ENCODE measurements at regions not wholly inside any gene's neighbourhood (a gene's known extent, or its start where the extent isn't known, plus 50 kb on each side); places are given as distances from the start of the nearest gene placed in this dataset.
"Not testable (repeated sequence)": the region's sequence is repeated elsewhere in the genome, so short reads cannot be mapped to it uniquely, and the experiment has no call there.

DNA sequence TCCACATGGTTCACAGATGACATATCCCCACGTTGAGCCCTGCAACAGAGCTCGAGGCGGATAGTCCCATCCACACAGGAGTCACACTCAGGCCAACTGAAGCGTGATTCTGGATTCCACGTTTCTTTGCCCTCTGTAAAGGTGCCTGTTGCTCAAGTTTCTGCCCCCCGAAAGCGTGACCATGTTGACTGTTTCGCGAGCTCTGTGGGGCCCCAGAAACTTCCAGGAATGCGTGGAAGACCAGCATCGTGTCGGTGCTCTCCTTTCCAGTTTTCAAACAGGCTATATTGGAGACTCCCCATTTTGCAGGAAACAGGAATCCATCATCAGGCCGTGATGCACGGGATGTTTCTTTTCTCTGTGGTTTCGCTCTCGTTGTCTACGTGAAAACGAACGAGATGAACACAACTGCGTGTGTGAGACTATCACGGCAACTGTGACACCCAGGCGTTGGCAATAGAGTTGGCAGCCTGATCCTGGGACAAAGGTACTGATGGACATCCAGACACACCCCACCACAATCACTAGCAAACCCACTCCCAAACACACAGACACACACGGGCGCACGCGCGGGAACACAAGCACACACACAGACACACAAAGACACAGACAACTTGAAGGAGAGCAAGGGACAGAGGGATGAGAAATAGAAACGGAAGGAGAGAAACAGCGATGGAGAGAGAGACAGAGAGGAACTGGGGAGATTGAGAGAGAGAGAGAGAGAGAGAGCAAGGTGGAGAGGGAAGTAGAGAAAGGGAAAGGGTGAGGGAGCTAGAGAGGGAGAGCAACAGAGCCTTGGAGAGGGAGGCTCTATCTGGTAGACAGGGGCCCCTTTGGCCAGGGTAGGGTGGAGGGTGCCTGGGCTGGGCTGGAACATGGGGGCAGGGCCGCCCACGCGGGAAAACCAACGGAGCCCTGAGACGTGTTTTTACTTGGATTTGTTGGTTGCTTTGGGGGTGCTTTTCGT is 1609.3 kb downstream of the SPATA31A7 start:
- H3K4me1 ChIP-seq, H3K27ac ChIP-seq, DNase-seq, H3K36me3 ChIP-seq, H3K27me3 ChIP-seq, H3K4me3 ChIP-seq: not testable (repeated sequence)
- H3K9me3 ChIP-seq (replicated peaks): peaks cover 11% of the 10 kb centered on the region

- not testable (repeated sequence) for H3K36me3 ChIP-seq, H3K27ac ChIP-seq, H3K4me1 ChIP-seq, H3K27me3 ChIP-seq, DNase-seq, H3K4me3 ChIP-seq
- H3K9me3 ChIP-seq (replicated peaks): peaks cover 11% of the 10 kb centered on the region
Observed at GRCh38 chr9:62799851-62800371, 1610.1 kb downstream of the SPATA31A7 start.

GRCh38 chr9:62800451-62801371 is 1610.9 kb downstream of the SPATA31A7 start:
- not testable (repeated sequence) for H3K4me1 ChIP-seq, H3K27ac ChIP-seq, H3K36me3 ChIP-seq, H3K27me3 ChIP-seq, H3K4me3 ChIP-seq, DNase-seq
- H3K9me3 ChIP-seq (replicated peaks): peaks cover 11% of the 10 kb centered on the region

GRCh38 chr9:62801372-62801811 is 1611.6 kb downstream of the SPATA31A7 start:
- not testable (repeated sequence) for DNase-seq, H3K4me3 ChIP-seq, H3K36me3 ChIP-seq, H3K27me3 ChIP-seq, H3K27ac ChIP-seq, H3K4me1 ChIP-seq
- peaks cover 11% of the 10 kb centered on the region for H3K9me3 ChIP-seq (replicated peaks)

GRCh38 chr9:62801961-62802718 is 1612.3 kb downstream of the SPATA31A7 start:
- H3K27me3 ChIP-seq, H3K4me1 ChIP-seq, H3K36me3 ChIP-seq, H3K27ac ChIP-seq: not testable (repeated sequence)
- peak; percentile 68 to 70 for DNase-seq
- Histone ChIP-seq H3K4me3 (0 out of 2 replicates have a peak overlapping the region, but pooled peaks have one; percentile 26), H3K9me3 (replicated peaks) (peaks cover 11% of the 10 kb centered on the region)

GRCh38 chr9:62802719-62803079 is 1612.9 kb downstream of the SPATA31A7 start:
- H3K36me3 ChIP-seq, H3K4me1 ChIP-seq, DNase-seq, H3K27ac ChIP-seq, H3K27me3 ChIP-seq: not testable (repeated sequence)
- Histone ChIP-seq H3K4me3 (peak overlapping the region; percentile 21), H3K9me3 (replicated peaks) (peaks cover 11% of the 10 kb centered on the region)

- Histone ChIP-seq H3K4me3 (peak overlapping the region; percentile 21), H3K9me3 (replicated peaks) (peaks cover 11% of the 10 kb centered on the region)
- not testable (repeated sequence) for H3K4me1 ChIP-seq, H3K36me3 ChIP-seq, H3K27me3 ChIP-seq, DNase-seq, H3K27ac ChIP-seq
Observed at GRCh38 chr9:62803099-62803498, 1613.3 kb downstream of the SPATA31A7 start.

GRCh38 chr9:62804314-62804713 is 1614.5 kb downstream of the SPATA31A7 start:
- H3K27me3 ChIP-seq; DNase-seq; H3K9me3 ChIP-seq (replicated peaks); H3K4me1 ChIP-seq; H3K36me3 ChIP-seq; H3K4me3 ChIP-seq; H3K27ac ChIP-seq: not testable (repeated sequence)

DNA sequence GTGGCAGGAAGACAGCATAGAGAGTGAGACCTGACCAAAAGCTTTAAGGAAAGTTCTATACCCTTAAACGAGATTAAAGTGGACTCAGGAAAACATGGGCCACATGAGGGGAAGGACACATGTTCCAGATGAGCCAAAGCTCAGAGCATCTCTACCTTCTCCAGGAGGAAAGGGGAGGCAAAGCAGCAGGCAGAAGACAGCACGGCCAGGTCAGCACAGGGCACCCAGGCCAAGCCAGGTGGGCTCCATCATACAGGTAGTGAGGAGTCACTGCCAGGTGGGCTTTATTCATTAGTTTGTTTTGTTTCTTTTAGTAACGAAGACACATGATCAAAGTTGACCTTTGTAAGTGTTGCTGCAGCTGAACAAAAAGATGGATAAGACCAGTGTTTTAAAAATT is 1617.6 kb downstream of the SPATA31A7 start:
- not testable (repeated sequence) for DNase-seq; H3K36me3 ChIP-seq; H3K4me3 ChIP-seq; H3K9me3 ChIP-seq (replicated peaks); H3K27ac ChIP-seq; H3K27me3 ChIP-seq; H3K4me1 ChIP-seq

DNA sequence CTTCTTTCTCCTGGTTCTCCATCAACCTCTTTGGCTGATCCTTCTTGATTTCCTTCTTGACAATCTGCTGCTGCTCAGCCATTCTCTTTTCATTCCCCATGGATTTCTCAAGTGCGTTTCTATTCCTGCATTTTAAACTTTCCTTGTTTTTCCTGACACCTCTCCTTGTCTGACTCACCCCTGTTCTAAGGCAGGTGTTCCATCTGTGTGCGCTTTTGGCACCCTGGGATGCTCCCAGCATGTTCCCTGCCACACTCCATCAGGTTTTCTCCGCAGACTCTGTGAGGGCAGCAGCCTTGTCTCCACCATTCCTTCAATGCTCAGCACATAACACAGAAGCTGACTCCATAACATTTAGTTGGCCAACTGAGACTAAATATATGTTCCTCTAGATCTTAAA is 1618.2 kb downstream of the SPATA31A7 start:
- not testable (repeated sequence) for DNase-seq; H3K36me3 ChIP-seq; H3K4me1 ChIP-seq; H3K27me3 ChIP-seq; H3K27ac ChIP-seq; H3K9me3 ChIP-seq (replicated peaks); H3K4me3 ChIP-seq

GRCh38 chr9:62810318-62810717 is 1620.5 kb downstream of the SPATA31A7 start:
- H3K36me3 ChIP-seq; H3K27ac ChIP-seq; H3K4me3 ChIP-seq; H3K27me3 ChIP-seq; H3K4me1 ChIP-seq; DNase-seq; H3K9me3 ChIP-seq (replicated peaks): not testable (repeated sequence)

DNA sequence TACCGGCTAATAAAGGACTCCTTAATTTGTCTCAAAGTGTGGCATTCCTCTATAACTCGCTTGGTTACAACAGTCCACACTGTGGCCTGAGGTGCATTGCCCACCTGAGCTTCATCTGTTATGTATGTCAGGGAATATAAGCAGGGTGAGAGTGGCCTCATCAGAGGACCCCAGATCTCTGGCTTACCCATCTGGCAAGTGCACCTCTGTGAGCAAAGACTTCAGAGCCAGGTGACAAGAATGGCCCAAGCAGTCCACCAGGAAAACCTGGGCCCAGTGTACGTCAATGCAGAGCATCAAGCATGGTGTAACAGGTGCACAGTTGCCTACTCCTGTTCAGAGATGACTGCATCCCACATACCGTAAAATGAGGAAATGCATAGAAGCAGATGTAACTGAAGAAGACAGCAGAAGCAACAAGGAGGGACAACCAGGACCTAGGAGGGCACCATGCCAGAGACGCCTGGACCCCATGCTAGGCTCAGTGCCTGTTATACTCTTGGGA is 1621.0 kb downstream of the SPATA31A7 start:
- H3K36me3 ChIP-seq; H3K4me1 ChIP-seq; H3K9me3 ChIP-seq (replicated peaks); DNase-seq; H3K27ac ChIP-seq; H3K4me3 ChIP-seq; H3K27me3 ChIP-seq: not testable (repeated sequence)

DNA sequence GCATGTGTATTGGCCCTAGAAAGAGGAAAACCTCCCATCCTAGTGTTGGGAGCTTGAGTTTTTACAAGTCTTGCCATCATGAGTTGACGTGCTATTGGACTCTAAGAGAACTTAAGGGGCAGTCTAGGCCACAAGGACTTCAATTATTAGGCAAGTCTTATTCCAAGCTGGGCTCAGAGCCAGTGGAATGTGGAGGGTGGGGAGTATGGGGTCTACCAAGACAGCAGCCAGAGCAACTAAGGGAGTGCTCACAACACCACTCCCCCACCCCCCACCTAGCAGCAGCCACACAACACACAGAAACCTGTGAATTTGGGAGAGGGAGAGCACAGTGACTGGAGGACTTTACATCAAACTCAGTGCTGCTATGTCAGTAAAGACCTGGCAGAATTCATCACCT is 1625.6 kb downstream of the SPATA31A7 start:
- not testable (repeated sequence) for H3K27me3 ChIP-seq; H3K9me3 ChIP-seq (replicated peaks); H3K36me3 ChIP-seq; H3K4me3 ChIP-seq; H3K27ac ChIP-seq; H3K4me1 ChIP-seq; DNase-seq

GRCh38 chr9:62816331-62816730 is 1626.5 kb downstream of the SPATA31A7 start:
- not testable (repeated sequence) for DNase-seq; H3K4me3 ChIP-seq; H3K27me3 ChIP-seq; H3K27ac ChIP-seq; H3K4me1 ChIP-seq; H3K9me3 ChIP-seq (replicated peaks); H3K36me3 ChIP-seq
